ENCODE measurements at regions not wholly inside any gene's neighbourhood (a gene's known extent, or its start where the extent isn't known, plus 50 kb on each side); places are given as distances from the start of the nearest gene placed in this dataset.
"Not testable (repeated sequence)": the region's sequence is repeated elsewhere in the genome, so short reads cannot be mapped to it uniquely, and the experiment has no call there.

- 56% methylated on average over 4 of the region's 4 CpGs for WGBS
- Histone ChIP-seq H3K36me3 (ENCODE audit: insufficient read depth) (no peaks in the 10 kb centered on the region), H3K4me1 (ENCODE audit: insufficient read depth) (no peaks in the 10 kb centered on the region), H3K27ac (ENCODE audit: low read depth) (no peak overlapping the region), H3K4me3 (ENCODE audit: low read depth, low read length) (no peak overlapping the region)
- DNase-seq (ENCODE audit: extremely low spot score): no peak
Observed at GRCh38 chr1:163609858-163610257, 288.1 kb downstream of the NUF2 start.

DNA sequence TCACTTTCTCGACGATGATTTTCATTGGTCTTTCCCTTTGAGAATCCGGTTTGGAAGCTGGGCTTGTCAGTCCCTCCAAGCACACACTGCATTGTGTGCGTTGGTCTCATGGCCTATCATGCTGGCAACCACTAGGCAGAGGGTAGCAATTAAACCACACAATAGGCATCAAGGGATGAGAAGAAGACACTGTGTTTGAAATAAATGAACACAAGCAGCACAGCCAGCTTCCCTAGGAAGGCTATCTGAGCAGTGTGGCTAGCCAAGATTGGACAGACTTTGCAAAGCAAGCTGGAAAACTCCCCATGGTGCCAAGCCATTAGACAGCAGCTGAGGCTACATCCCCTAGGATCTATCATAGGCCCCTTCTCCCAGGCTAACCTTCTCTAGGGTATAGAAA, 288.7 kb downstream of the NUF2 start:
- Histone ChIP-seq H3K36me3 (ENCODE audit: insufficient read depth) (no peaks in the 10 kb centered on the region), H3K27ac (ENCODE audit: low read depth) (no peak overlapping the region), H3K4me3 (ENCODE audit: low read depth, low read length) (no peak overlapping the region), H3K4me1 (ENCODE audit: insufficient read depth) (no peaks in the 10 kb centered on the region)
- no peak for DNase-seq (ENCODE audit: extremely low spot score)
- 94% methylated on average over 4 of the region's 4 CpGs for WGBS

- no peak for DNase-seq (ENCODE audit: extremely low spot score)
- WGBS: 50% methylated on average over 2 of the region's 2 CpGs
- H3K36me3 ChIP-seq (ENCODE audit: insufficient read depth): no peaks in the 10 kb centered on the region
- H3K4me1 ChIP-seq (ENCODE audit: insufficient read depth): no peaks in the 10 kb centered on the region
- no peak overlapping the region for H3K4me3 ChIP-seq (ENCODE audit: low read depth, low read length)
- H3K27ac ChIP-seq (ENCODE audit: low read depth): no peak overlapping the region
Observed at GRCh38 chr1:163614361-163614760, 292.6 kb downstream of the NUF2 start.

DNA sequence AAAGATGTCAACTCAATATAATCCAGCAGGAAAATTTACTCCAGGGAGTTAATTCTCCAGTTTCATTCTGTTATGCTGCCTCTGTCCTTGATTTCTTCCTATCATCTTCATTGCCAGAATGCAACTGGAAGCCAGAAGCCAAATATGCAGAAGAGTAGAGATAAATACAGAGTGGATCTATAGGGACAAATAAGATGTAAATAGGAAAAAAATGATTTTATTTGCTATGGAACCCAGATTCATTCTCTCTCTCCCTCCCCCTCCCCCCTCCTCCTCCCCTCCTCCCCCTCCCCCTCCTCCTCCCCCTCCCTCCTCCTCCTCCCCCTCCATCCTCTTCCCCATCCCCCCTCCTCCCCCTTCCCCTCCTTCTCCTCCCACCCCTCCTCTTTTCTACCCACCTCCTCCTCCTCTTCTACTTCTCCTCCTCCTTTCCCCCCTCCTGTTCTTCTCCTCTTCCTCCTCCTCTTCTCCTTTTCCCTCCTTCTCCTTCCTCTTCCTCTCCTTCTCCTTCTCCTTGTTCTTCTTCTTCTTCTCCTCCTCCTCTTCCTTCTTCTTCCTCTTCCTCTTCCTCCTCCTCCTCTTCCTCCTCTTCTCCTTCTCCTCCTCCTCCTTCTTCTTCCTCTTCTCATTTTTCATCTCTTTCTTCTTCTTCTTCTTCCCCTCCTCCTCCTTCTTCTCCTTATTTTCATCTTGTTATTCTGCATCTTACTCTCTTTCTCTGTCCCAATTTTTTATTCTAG, 306.4 kb downstream of the NUF2 start:
- Histone ChIP-seq H3K4me3 (ENCODE audit: low read depth, low read length) (no peak overlapping the region), H3K36me3 (ENCODE audit: insufficient read depth) (no peaks in the 10 kb centered on the region), H3K4me1 (ENCODE audit: insufficient read depth) (no peaks in the 10 kb centered on the region), H3K27ac (ENCODE audit: low read depth) (no peak overlapping the region)
- DNase-seq (ENCODE audit: extremely low spot score): no peak

GRCh38 chr1:163632269-163632668, 310.5 kb downstream of the NUF2 start:
- H3K4me3 ChIP-seq (ENCODE audit: low read depth, low read length): no peak overlapping the region
- 87% methylated on average over 3 of the region's 3 CpGs for WGBS
- no peaks in the 10 kb centered on the region for H3K36me3 ChIP-seq (ENCODE audit: insufficient read depth)
- no peak overlapping the region for H3K27ac ChIP-seq (ENCODE audit: low read depth)
- no peak for DNase-seq (ENCODE audit: extremely low spot score)
- no peaks in the 10 kb centered on the region for H3K4me1 ChIP-seq (ENCODE audit: insufficient read depth)

DNA sequence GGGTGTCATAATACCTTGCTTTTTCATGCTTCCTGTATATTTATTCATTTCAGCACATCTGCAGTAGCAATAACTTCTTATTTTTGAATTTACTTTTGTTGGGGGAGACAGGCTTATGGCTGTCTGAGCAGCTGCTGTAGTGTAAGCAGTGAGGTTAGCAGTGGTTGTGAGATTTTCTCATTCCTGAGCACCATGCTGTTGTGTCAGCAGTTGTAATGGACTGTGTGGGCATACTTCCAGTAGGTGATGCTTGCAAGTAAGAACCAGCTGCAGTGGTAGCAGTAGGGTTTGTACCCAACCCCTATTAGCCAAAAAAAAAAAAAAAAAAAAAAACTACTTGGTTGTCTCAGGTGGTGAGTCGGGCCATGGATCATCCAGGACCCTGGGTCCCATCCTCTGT, 311.6 kb downstream of the NUF2 start:
- no peak overlapping the region for H3K27ac ChIP-seq (ENCODE audit: low read depth)
- no peak for DNase-seq (ENCODE audit: extremely low spot score)
- 100% methylated on average over 1 of the region's 1 CpG for WGBS
- H3K36me3 ChIP-seq (ENCODE audit: insufficient read depth): no peaks in the 10 kb centered on the region
- H3K4me1 ChIP-seq (ENCODE audit: insufficient read depth): no peaks in the 10 kb centered on the region
- H3K4me3 ChIP-seq (ENCODE audit: low read depth, low read length): no peak overlapping the region

- 94% methylated on average over 25 of the region's 25 CpGs for WGBS
- H3K27ac ChIP-seq (ENCODE audit: low read depth); DNase-seq (ENCODE audit: extremely low spot score); H3K4me3 ChIP-seq (ENCODE audit: low read depth, low read length); H3K36me3 ChIP-seq (ENCODE audit: insufficient read depth); H3K4me1 ChIP-seq (ENCODE audit: insufficient read depth): not testable (repeated sequence)
Observed at GRCh38 chr1:163645676-163646075, 323.9 kb downstream of the NUF2 start.

GRCh38 chr1:163650624-163651023, 328.9 kb downstream of the NUF2 start:
- no peak overlapping the region for H3K27ac ChIP-seq (ENCODE audit: low read depth)
- DNase-seq (ENCODE audit: extremely low spot score): no peak
- no peaks in the 10 kb centered on the region for H3K4me1 ChIP-seq (ENCODE audit: insufficient read depth)
- 83% methylated on average over 4 of the region's 4 CpGs for WGBS
- H3K4me3 ChIP-seq (ENCODE audit: low read depth, low read length): no peak overlapping the region
- no peaks in the 10 kb centered on the region for H3K36me3 ChIP-seq (ENCODE audit: insufficient read depth)

- H3K4me1 ChIP-seq (ENCODE audit: insufficient read depth): no peaks in the 10 kb centered on the region
- no peak for DNase-seq (ENCODE audit: extremely low spot score)
- H3K4me3 ChIP-seq (ENCODE audit: low read depth, low read length): no peak overlapping the region
- H3K36me3 ChIP-seq (ENCODE audit: insufficient read depth): no peaks in the 10 kb centered on the region
- no peak overlapping the region for H3K27ac ChIP-seq (ENCODE audit: low read depth)
Observed at GRCh38 chr1:163652441-163652840, 330.7 kb downstream of the NUF2 start.

DNA sequence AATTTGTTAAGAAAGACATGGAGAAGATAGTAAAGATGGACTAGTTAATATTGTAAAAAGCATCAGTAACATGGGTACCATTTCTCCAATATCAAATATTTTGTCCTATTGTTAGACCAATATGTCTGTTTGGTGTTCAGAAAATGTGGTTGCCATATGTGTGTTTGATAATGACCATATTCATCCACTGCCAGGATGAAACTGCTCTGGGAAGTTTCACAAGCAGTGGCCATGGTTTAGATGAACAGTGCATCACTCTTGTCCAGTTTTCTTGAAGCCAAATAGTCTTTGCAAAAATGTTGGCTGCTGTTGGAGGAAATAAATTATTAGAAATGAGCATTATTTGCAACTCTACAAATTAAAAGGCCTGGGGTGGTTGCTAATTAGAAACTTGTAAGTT, 333.8 kb downstream of the NUF2 start:
- no peak for DNase-seq (ENCODE audit: extremely low spot score)
- no peaks in the 10 kb centered on the region for H3K36me3 ChIP-seq (ENCODE audit: insufficient read depth)
- no peak overlapping the region for H3K27ac ChIP-seq (ENCODE audit: low read depth)
- H3K4me3 ChIP-seq (ENCODE audit: low read depth, low read length): no peak overlapping the region
- H3K4me1 ChIP-seq (ENCODE audit: insufficient read depth): no peaks in the 10 kb centered on the region

DNA sequence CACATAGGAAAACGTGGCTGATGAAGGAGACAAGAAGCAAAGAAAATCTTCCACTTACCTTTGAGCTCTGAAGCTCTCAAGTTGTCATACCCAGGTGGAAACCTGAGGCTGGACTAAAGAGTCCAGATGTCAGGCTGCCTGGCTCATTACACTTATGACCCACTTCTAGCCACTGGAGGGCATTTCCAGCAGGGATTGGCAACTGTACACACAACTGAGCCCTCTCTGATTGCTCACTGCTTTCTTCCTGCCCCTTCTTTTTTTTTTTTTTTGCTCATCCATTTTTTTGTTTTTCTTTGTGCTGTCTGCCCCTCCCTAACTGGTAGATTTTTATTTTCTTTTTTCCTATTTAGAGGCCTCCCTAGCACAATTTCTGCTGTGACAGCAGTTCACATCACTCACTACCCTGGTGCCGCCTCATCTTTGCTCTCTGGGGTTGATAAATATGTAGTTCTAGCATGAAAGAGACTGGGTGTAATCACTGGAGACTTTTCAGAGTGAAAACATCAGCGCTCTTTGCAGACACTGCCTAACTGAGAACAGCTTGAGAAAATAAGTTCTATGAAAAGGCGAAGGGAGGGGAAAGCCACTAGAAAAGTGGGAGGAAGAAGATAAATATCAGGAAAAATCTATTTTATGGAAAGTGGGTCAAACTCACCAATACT, 334.5 kb downstream of the NUF2 start:
- no peak overlapping the region for H3K27ac ChIP-seq (ENCODE audit: low read depth)
- H3K36me3 ChIP-seq (ENCODE audit: insufficient read depth): no peaks in the 10 kb centered on the region
- DNase-seq (ENCODE audit: extremely low spot score): no peak
- H3K4me3 ChIP-seq (ENCODE audit: low read depth, low read length): no peak overlapping the region
- 68% methylated on average over 4 of the region's 4 CpGs for WGBS
- H3K4me1 ChIP-seq (ENCODE audit: insufficient read depth): no peaks in the 10 kb centered on the region

- WGBS: 90% methylated on average over 3 of the region's 3 CpGs
- Histone ChIP-seq H3K27ac (ENCODE audit: low read depth) (no peak overlapping the region), H3K4me3 (ENCODE audit: low read depth, low read length) (no peak overlapping the region), H3K36me3 (ENCODE audit: insufficient read depth) (no peaks in the 10 kb centered on the region), H3K4me1 (ENCODE audit: insufficient read depth) (no peaks in the 10 kb centered on the region)
- DNase-seq (ENCODE audit: extremely low spot score): no peak
Observed at GRCh38 chr1:163657719-163658118, 336.0 kb downstream of the NUF2 start.

DNA sequence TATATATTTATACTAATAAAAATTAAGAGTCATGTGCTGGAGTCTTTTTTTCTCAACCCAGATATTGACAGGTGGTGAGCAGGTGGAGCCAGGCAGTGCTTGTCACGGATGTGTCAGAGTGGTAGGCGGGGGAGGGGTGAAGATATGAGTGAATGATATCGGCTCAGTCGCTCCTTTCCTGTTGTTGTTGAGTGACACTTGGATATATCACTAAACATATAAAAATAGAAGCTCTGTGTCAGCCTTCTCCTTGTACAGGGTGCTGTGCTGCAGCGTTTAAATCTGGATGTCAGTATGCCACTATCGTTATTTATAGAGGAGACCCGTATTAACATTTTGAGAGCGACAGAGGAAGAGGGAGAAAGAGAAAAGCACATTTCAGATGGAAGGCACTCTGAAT, 339.6 kb downstream of the NUF2 start:
- no peak overlapping the region for H3K4me3 ChIP-seq (ENCODE audit: low read depth, low read length)

GRCh38 chr1:163664671-163665335, 343.0 kb downstream of the NUF2 start:
- Histone ChIP-seq H3K27ac (ENCODE audit: low read depth) (no peak overlapping the region), H3K4me3 (ENCODE audit: low read depth, low read length) (no peak overlapping the region), H3K36me3 (ENCODE audit: insufficient read depth) (no peaks in the 10 kb centered on the region), H3K4me1 (ENCODE audit: insufficient read depth) (no peaks in the 10 kb centered on the region)
- no peak for DNase-seq (ENCODE audit: extremely low spot score)
- 40% methylated on average over 6 of the region's 6 CpGs for WGBS

More for the DNA sequence above, 339.6 kb downstream of the NUF2 start:
- H3K27ac ChIP-seq (ENCODE audit: low read depth): no peak overlapping the region
- H3K36me3 ChIP-seq (ENCODE audit: insufficient read depth): no peaks in the 10 kb centered on the region
- DNase-seq (ENCODE audit: extremely low spot score): no peak
- H3K4me1 ChIP-seq (ENCODE audit: insufficient read depth): no peaks in the 10 kb centered on the region
- WGBS: 83% methylated on average over 8 of the region's 8 CpGs
